GM23338 (cell line): ENCODE measurements at regions not wholly inside any gene's neighbourhood (a gene's known extent, or its start where the extent isn't known, plus 50 kb on each side); places are given as distances from the start of the nearest gene placed in this dataset.

ENCODE experiments used
- ATAC-seq: fragments of 200-7000 bp; cut with Tn5 transposase; 3 replicates; pipeline ENCODE4 v1.9.1; 2020
- DNase-seq: peaks from one replicate; pipeline ENCODE4 v3.0.0-alpha.2; 2015; ENCODE audit warnings: low spot score
- H2AFZ ChIP-seq: fragments of 200-600 bp; sonication (generic); 2 replicates; pipeline ENCODE4 v1.8.0; 2016; ENCODE audit warnings: antibody characterized with exemption, mild to moderate bottlenecking, moderate library complexity
- H3F3A ChIP-seq: fragments of 200-600 bp; sonication (generic); replicated peaks from 2 replicates; pipeline ENCODE4 v1.8.0; 2017; ENCODE audit warnings: antibody characterized with exemption, mixed run types, low read depth
- H3K27ac ChIP-seq: fragments of 200-600 bp; sonication (generic); 2 replicates; pipeline ENCODE4 v1.6.1; 2016; ENCODE audit warnings: low read depth
- H3K27me3 ChIP-seq: fragments of 200-600 bp; sonication (generic); 2 replicates; pipeline ENCODE4 v1.8.0; 2016; ENCODE audit warnings: mild to moderate bottlenecking, mixed run types, moderate library complexity; ENCODE audit not compliant: insufficient read depth
- H3K36me3 ChIP-seq: fragments of 200-600 bp; sonication (generic); 2 replicates; pipeline ENCODE4 v1.8.0; 2016; ENCODE audit warnings: mild to moderate bottlenecking; ENCODE audit not compliant: insufficient read depth
- H3K4me1 ChIP-seq: fragments of 200-600 bp; sonication (generic); 2 replicates; pipeline ENCODE4 v1.8.0; 2016; ENCODE audit warnings: mild to moderate bottlenecking, moderate library complexity; ENCODE audit not compliant: insufficient read depth
- H3K4me2 ChIP-seq: fragments of 200-600 bp; sonication (generic); 2 replicates; pipeline ENCODE4 v1.7.1; 2017; ENCODE audit warnings: mixed run types
- H3K4me3 ChIP-seq: fragments of 200-600 bp; sonication (generic); 2 replicates; pipeline ENCODE4 v1.6.1; 2016; ENCODE audit warnings: mixed run types
- H3K79me2 ChIP-seq: fragments of 200-600 bp; sonication (generic); replicated peaks from 2 replicates; pipeline ENCODE4 v1.8.0; 2017; ENCODE audit warnings: mild to moderate bottlenecking; ENCODE audit not compliant: insufficient read depth
- H3K9me2 ChIP-seq: fragments of 200-600 bp; sonication (generic); 2 replicates; pipeline ENCODE4 v1.8.0; 2017; ENCODE audit not compliant: insufficient read depth
- H4K20me1 ChIP-seq: fragments of 200-600 bp; sonication (generic); replicated peaks from 2 replicates; pipeline ENCODE4 v1.8.0; 2017; ENCODE audit warnings: mild to moderate bottlenecking; ENCODE audit not compliant: insufficient read depth
- H3K27ac Mint-ChIP-seq: 2 replicates; pipeline ENCODE4 v1.8.0; 2020; ENCODE audit warnings: inconsistent platforms, mild to moderate bottlenecking, moderate library complexity, mixed read lengths
- H3K27me3 Mint-ChIP-seq: 3 replicates; pipeline ENCODE4 v1.8.0; 2022; ENCODE audit warnings: low read depth, mild to moderate bottlenecking, moderate library complexity, mixed read lengths, inconsistent platforms; ENCODE audit not compliant: insufficient read depth, poor library complexity
- H3K36me3 Mint-ChIP-seq: 3 replicates; pipeline ENCODE4 v1.8.0; 2021; ENCODE audit warnings: low read depth, mild to moderate bottlenecking, inconsistent platforms, moderate library complexity, mixed read lengths
- H3K4me1 Mint-ChIP-seq: 3 replicates; pipeline ENCODE4 v1.8.0; 2020; ENCODE audit warnings: mild to moderate bottlenecking, inconsistent platforms, mixed read lengths
- H3K4me3 Mint-ChIP-seq: 3 replicates; pipeline ENCODE4 v1.8.0; 2021; ENCODE audit warnings: moderate library complexity, mild to moderate bottlenecking, inconsistent platforms, mixed read lengths
- H3K9me3 Mint-ChIP-seq: 3 replicates; pipeline ENCODE4 v1.8.0; 2020; ENCODE audit warnings: moderate library complexity, mild to moderate bottlenecking, inconsistent platforms, mixed read lengths
- CREB1 ChIP-seq: fragments of 250-450 bp; sonication (Bioruptor Pico); IDR thresholded peaks from 2 replicates; pipeline ENCODE4 v1.5.0; 2020; ENCODE audit warnings: low read depth, mild to moderate bottlenecking, moderate library complexity
- CTCF ChIP-seq, 2 experiments: fragments of 200-600 bp in 1 of 2; sonication (generic) in 1 of 2; conservative IDR thresholded peaks; 2 replicates each; pipeline versions ENCODE4 v1.5.1 to v1.6.1; 2016 to 2017; ENCODE audit warnings: antibody characterized with exemption in 2 of 2, low read depth in 2 of 2, mild to moderate bottlenecking in 2 of 2, moderate library complexity in 1 of 2
- ETS1 ChIP-seq: IDR thresholded peaks from 2 replicates; pipeline ENCODE4 v1.6.1; 2016; ENCODE audit warnings: antibody characterized with exemption
- EZH2 ChIP-seq: fragments of 200-600 bp; sonication (generic); IDR thresholded peaks from one replicate; pipeline ENCODE4 v1.8.0; 2017; ENCODE audit warnings: antibody characterized with exemption, mild to moderate bottlenecking, low read depth; ENCODE audit not compliant: unreplicated experiment
- EZH2phosphoT487 ChIP-seq: fragments of 200-600 bp; sonication (generic); IDR thresholded peaks from one replicate; pipeline ENCODE4 v1.8.1; 2018; ENCODE audit warnings: antibody characterized with exemption; ENCODE audit not compliant: unreplicated experiment
- JUNB ChIP-seq: IDR thresholded peaks from one replicate; pipeline ENCODE4 v1.6.1; 2016; ENCODE audit warnings: antibody characterized with exemption; ENCODE audit not compliant: unreplicated experiment
- NANOG ChIP-seq: IDR thresholded peaks from 2 replicates; pipeline ENCODE4 v1.6.1; 2016; ENCODE audit warnings: antibody characterized with exemption, borderline replicate concordance
- POLR2AphosphoS5 ChIP-seq: IDR thresholded peaks from 2 replicates; pipeline ENCODE4 v1.6.1; 2016; ENCODE audit warnings: antibody characterized with exemption, low read depth
- REST ChIP-seq: IDR thresholded peaks from one replicate; pipeline ENCODE4 v1.6.1; 2018; ENCODE audit warnings: antibody characterized with exemption; ENCODE audit not compliant: unreplicated experiment
- STAT1 ChIP-seq: IDR thresholded peaks from one replicate; pipeline ENCODE4 v1.6.1; 2016; ENCODE audit warnings: antibody characterized with exemption; ENCODE audit not compliant: unreplicated experiment
- ZNF331 ChIP-seq: fragments of 250-450 bp; sonication (Bioruptor Pico); IDR thresholded peaks from 2 replicates; pipeline ENCODE4 v1.5.0; 2020; ENCODE audit warnings: low read depth, mild to moderate bottlenecking, moderate library complexity
- ZNF462 ChIP-seq: fragments of 250-450 bp; sonication (Bioruptor Pico); IDR thresholded peaks from 2 replicates; pipeline ENCODE4 v1.5.0; 2020; ENCODE audit warnings: mild to moderate bottlenecking, moderate library complexity

GRCh38 chr4:81541161-81541945, 69.6 kb upstream of the RASGEF1B start:
- Histone ChIP-seq H3K9me2 (no peaks in the 10 kb centered on the region), H2AFZ (no peak overlapping the region), H3K4me1 (no peaks in the 10 kb centered on the region), H3K4me2 (no peak overlapping the region), H3K27me3 (no peaks in the 10 kb centered on the region), H3K79me2 (no peaks in the 10 kb centered on the region), H3K27ac (no peak overlapping the region), H3F3A (no peaks in the 10 kb centered on the region), H3K4me3 (no peak overlapping the region), H4K20me1 (no peaks in the 10 kb centered on the region), H3K36me3 (no peaks in the 10 kb centered on the region)
- Mint-ChIP-seq H3K27me3 (peaks cover 4% of the 10 kb centered on the region), H3K4me3 (no peak overlapping the region), H3K27ac (no peak overlapping the region), H3K36me3 (no peaks in the 10 kb centered on the region), H3K9me3 (0 out of 3 replicates have a peak, but pooled peaks cover 6% of the 10 kb centered on the region), H3K4me1 (no peaks in the 10 kb centered on the region)
- DNase-seq (no peak), ATAC-seq (no peak)
- no peak for TF ChIP-seq CREB1 (CRISPR knock-in tag)
- TF ChIP-seq EZH2phosphoT487, result no peak
- no peak for TF ChIP-seq CTCF (conservative IDR thresholded peaks at IDR 0.05; ENCODE audit: low read depth in 2 of 2)
- TF ChIP-seq EZH2, result no peak
- no peak for TF ChIP-seq STAT1
- no peak for TF ChIP-seq ZNF331 (CRISPR knock-in tag)
- TF ChIP-seq REST, result no peak
- TF ChIP-seq JUNB, result no peak
- TF ChIP-seq POLR2AphosphoS5, result no peak
- no peak for TF ChIP-seq ZNF462 (CRISPR knock-in tag)
- TF ChIP-seq NANOG, result no peak
- no peak for TF ChIP-seq ETS1
